H9 (cell line): ENCODE measurements at regions not wholly inside any gene's neighbourhood (a gene's known extent, or its start where the extent isn't known, plus 50 kb on each side); places are given as distances from the start of the nearest gene placed in this dataset.

Experiments used
- DNase-seq: peaks from one replicate; pipeline ENCODE4 v3.0.0-alpha.2; 2017
- H2AFZ ChIP-seq: one replicate; pipeline ENCODE4 v1.6.1; 2013; ENCODE audit warnings: mild to moderate bottlenecking, low read length, control low read depth, moderate library complexity
- H2AK5ac ChIP-seq: 2 replicates; pipeline ENCODE4 v1.6.1; 2013; ENCODE audit warnings: low read length, control low read depth, mixed read lengths; ENCODE audit not compliant: insufficient read length
- H2BK120ac ChIP-seq: one replicate; pipeline ENCODE4 v1.6.1; 2013; ENCODE audit warnings: low read depth, mild to moderate bottlenecking, low read length, control low read depth, inconsistent platforms; ENCODE audit not compliant: poor library complexity, severe bottlenecking
- H2BK12ac ChIP-seq: 2 replicates; pipeline ENCODE4 v1.6.1; 2013; ENCODE audit warnings: low read length, control low read depth, mixed read lengths, low read depth; ENCODE audit not compliant: insufficient read length
- H2BK15ac ChIP-seq: 2 replicates; pipeline ENCODE4 v1.6.1; 2013; ENCODE audit warnings: low read depth, low read length, control low read depth
- H2BK20ac ChIP-seq: one replicate; pipeline ENCODE4 v1.6.1; 2013; ENCODE audit warnings: low read depth, mild to moderate bottlenecking, low read length, control low read depth, inconsistent platforms; ENCODE audit not compliant: poor library complexity, severe bottlenecking
- H2BK5ac ChIP-seq: 2 replicates; pipeline ENCODE4 v1.6.1; 2013; ENCODE audit warnings: low read length, control low read depth, mixed read lengths; ENCODE audit not compliant: insufficient read length
- H3K14ac ChIP-seq: 2 replicates; pipeline ENCODE4 v1.6.1; 2013; ENCODE audit warnings: low read length, control low read depth; ENCODE audit not compliant: insufficient read depth
- H3K18ac ChIP-seq: 2 replicates; pipeline ENCODE4 v1.6.1; 2013; ENCODE audit warnings: low read depth, mild to moderate bottlenecking, mixed read lengths, low read length, control low read depth; ENCODE audit not compliant: insufficient read length
- H3K23ac ChIP-seq: 2 replicates; pipeline ENCODE4 v1.6.1; 2013; ENCODE audit warnings: low read length, control low read depth, mixed read lengths, low read depth; ENCODE audit not compliant: insufficient read length
- H3K23me2 ChIP-seq: 2 replicates; pipeline ENCODE4 v1.6.1; 2013; ENCODE audit warnings: low read depth, mild to moderate bottlenecking, mixed read lengths, low read length, control low read depth; ENCODE audit not compliant: insufficient read length, poor library complexity, severe bottlenecking
- H3K27ac ChIP-seq: 2 replicates; pipeline ENCODE4 v1.5.1; 2013; ENCODE audit warnings: low read length, control low read depth, mixed read lengths, low read depth; ENCODE audit not compliant: insufficient read length
- H3K27me3 ChIP-seq: 2 replicates; pipeline ENCODE4 v1.6.1; 2013; ENCODE audit warnings: low read length, control low read depth, inconsistent platforms; ENCODE audit not compliant: insufficient read depth
- H3K4ac ChIP-seq: 2 replicates; pipeline ENCODE4 v1.6.1; 2013; ENCODE audit warnings: low read depth, mild to moderate bottlenecking, control low read depth, inconsistent platforms, low read length, moderate library complexity
- H3K4me1 ChIP-seq: 2 replicates; pipeline ENCODE4 v1.6.1; 2013; ENCODE audit warnings: low read length, control low read depth, inconsistent platforms; ENCODE audit not compliant: insufficient read depth
- H3K4me2 ChIP-seq: 2 replicates; pipeline ENCODE4 v1.6.1; 2013; ENCODE audit warnings: low read length, control low read depth, mixed read lengths; ENCODE audit not compliant: insufficient read length, insufficient read depth
- H3K56ac ChIP-seq: 2 replicates; pipeline ENCODE4 v1.6.1; 2013; ENCODE audit warnings: low read depth, mild to moderate bottlenecking, mixed read lengths, low read length, control low read depth; ENCODE audit not compliant: insufficient read length
- H3K79me1 ChIP-seq: 2 replicates; pipeline ENCODE4 v1.6.1; 2013; ENCODE audit warnings: low read depth, mild to moderate bottlenecking, moderate library complexity, low read length, control low read depth, inconsistent platforms; ENCODE audit not compliant: insufficient read depth, poor library complexity, severe bottlenecking
- H3K79me2 ChIP-seq: 2 replicates; pipeline ENCODE4 v1.6.1; 2013; ENCODE audit warnings: low read length, control low read depth, inconsistent platforms; ENCODE audit not compliant: insufficient read depth
- H3K9ac ChIP-seq: 2 replicates; pipeline ENCODE4 v1.6.1; 2013; ENCODE audit warnings: low read length, control low read depth, mixed read lengths; ENCODE audit not compliant: insufficient read length; ENCODE audit errors: extremely low read depth
- H3K9me3 ChIP-seq: one replicate; pipeline ENCODE4 v1.6.1; 2013; ENCODE audit warnings: low read depth, low read length, inconsistent platforms; ENCODE audit not compliant: control insufficient read depth
- H3T11ph ChIP-seq: one replicate; pipeline ENCODE4 v1.6.1; 2013; ENCODE audit warnings: mild to moderate bottlenecking, low read length, control low read depth, inconsistent platforms
- H4K20me1 ChIP-seq: one replicate; pipeline ENCODE4 v1.6.1; 2013; ENCODE audit not compliant: control insufficient read depth, insufficient read length, insufficient read depth
- H4K5ac ChIP-seq: 2 replicates; pipeline ENCODE4 v1.6.1; 2013; ENCODE audit warnings: low read depth, mild to moderate bottlenecking, mixed read lengths, low read length, control low read depth; ENCODE audit not compliant: insufficient read length
- H4K8ac ChIP-seq: replicated peaks from 2 replicates; pipeline ENCODE4 v1.6.1; 2013; ENCODE audit warnings: low read length, control low read depth, mixed read lengths, low read depth; ENCODE audit not compliant: insufficient read length
- H4K91ac ChIP-seq: 2 replicates; pipeline ENCODE4 v1.6.1; 2013; ENCODE audit warnings: low read depth, mild to moderate bottlenecking, moderate library complexity, mixed read lengths, low read length, control low read depth; ENCODE audit not compliant: insufficient read length
- H3K27ac Mint-ChIP-seq, 3 experiments: 2 replicates in 2 of 3; 3 replicates in 1 of 3; pipeline ENCODE4 v1.8.0; 2020 to 2021; ENCODE audit warnings: mixed read lengths in 3 of 3, mild to moderate bottlenecking in 1 of 3, moderate library complexity in 1 of 3
- H3K27me3 Mint-ChIP-seq: 2 replicates; pipeline ENCODE4 v1.8.0; 2021; ENCODE audit warnings: low read depth, mild to moderate bottlenecking, moderate library complexity, mixed read lengths
- H3K36me3 Mint-ChIP-seq, 3 experiments: 2 replicates in 2 of 3; 3 replicates in 1 of 3; pipeline ENCODE4 v1.8.0; 2020 to 2021; ENCODE audit warnings: low read depth in 3 of 3, mixed read lengths in 3 of 3; ENCODE audit not compliant: insufficient read depth in 1 of 3
- H3K4me1 Mint-ChIP-seq, 2 experiments: 2 replicates each; pipeline ENCODE4 v1.8.0; 2020; ENCODE audit warnings: mixed read lengths in 2 of 2
- H3K4me3 Mint-ChIP-seq, 2 experiments: 2 replicates in 1 of 2; 3 replicates in 1 of 2; pipeline ENCODE4 v1.8.0; 2020 to 2021; ENCODE audit warnings: mild to moderate bottlenecking in 2 of 2, mixed read lengths in 2 of 2, moderate library complexity in 1 of 2
- H3K9me3 Mint-ChIP-seq, 2 experiments: 2 replicates in 1 of 2; 3 replicates in 1 of 2; pipeline ENCODE4 v1.8.0; 2020; ENCODE audit warnings: mild to moderate bottlenecking in 2 of 2, mixed read lengths in 2 of 2, moderate library complexity in 1 of 2
- CTCF ChIP-seq: fragments of 200-600 bp; sonication (generic); conservative IDR thresholded peaks from 3 replicates; pipeline ENCODE4 v1.8.0; 2021; ENCODE audit warnings: antibody characterized with exemption, mild to moderate bottlenecking
- WGBS: extraction: QIAGEN DNeasy Blood & Tissue Kit; methylation state at CpG from one replicate; pipeline ENCODE4 v1.1.7; 2013; ENCODE audit warnings: missing lambda C conversion rate, low lambda C conversion rate, mixed read lengths; ENCODE audit not compliant: insufficient read length; ENCODE audit errors: extremely low coverage; 5-methylcytosine and 5-hydroxymethylcytosine counted together

- H4K91ac ChIP-seq: no peak overlapping the region
- H3K27me3 ChIP-seq: no peaks in the 10 kb centered on the region
- H3K9me3 ChIP-seq: no peaks in the 10 kb centered on the region
- no CpG with 5 or more reads among the region's 8 CpGs for WGBS
- no peak overlapping the region for H3K56ac ChIP-seq
- Mint-ChIP-seq H3K9me3 (no peaks in the 10 kb centered on the region; a peak in 1 of 5 replicates), H3K27me3 (no peaks in the 10 kb centered on the region; the same call in 1 of the 2 replicates), H3K36me3 (no peaks in the 10 kb centered on the region), H3K4me3 (no peak overlapping the region), H3K27ac (no peak overlapping the region), H3K4me1 (peaks cover 15 to 16% of the 10 kb centered on the region in 2 experiments)
- TF ChIP-seq CTCF: no peak
- H4K8ac ChIP-seq: no peak overlapping the region
- no peaks in the 10 kb centered on the region for H3K79me1 ChIP-seq
- H3K27ac ChIP-seq: no peak overlapping the region
- no peak overlapping the region for H3K9ac ChIP-seq
- H3K23ac ChIP-seq: no peak overlapping the region
- H3K18ac ChIP-seq: no peak overlapping the region
- H2BK20ac ChIP-seq: no peak overlapping the region
- H2BK12ac ChIP-seq: no peak overlapping the region
- no peak overlapping the region for H2AK5ac ChIP-seq
- H3K14ac ChIP-seq: no peak overlapping the region
- no peaks in the 10 kb centered on the region for H3K23me2 ChIP-seq
- H3K79me2 ChIP-seq: no peaks in the 10 kb centered on the region
- no peak overlapping the region for H2BK120ac ChIP-seq
- H4K5ac ChIP-seq: no peak overlapping the region
- H3K4ac ChIP-seq: no peak overlapping the region
- no peak overlapping the region for H2BK15ac ChIP-seq
- H4K20me1 ChIP-seq: no peaks in the 10 kb centered on the region
- no peak overlapping the region for H3K4me2 ChIP-seq
- no peak overlapping the region for H3T11ph ChIP-seq
- H2AFZ ChIP-seq: peak overlapping the region; percentile 0
- peak; percentile 82 for DNase-seq
- H3K4me1 ChIP-seq: no peaks in the 10 kb centered on the region; the same call in 1 of the 2 replicates
- H2BK5ac ChIP-seq: no peak overlapping the region
These were observed 114.1 kb upstream of the MYCN start for GRCh38 chr2:15826273-15826717.
